ENCODE measurements at regions not wholly inside any gene's neighbourhood (a gene's known extent, or its start where the extent isn't known, plus 50 kb on each side); places are given as distances from the start of the nearest gene placed in this dataset.

- TF ChIP-seq POLR2AphosphoS5 (IDR thresholded peaks at IDR 0.05; ENCODE audit: low read depth) (no peak), CTCF (IDR thresholded peaks at IDR 0.05; ENCODE audit: insufficient read depth, low read length) (no peak), SPI1 (IDR thresholded peaks at IDR 0.05; ENCODE audit: borderline replicate concordance, low read depth) (no peak), GABPA (IDR thresholded peaks at IDR 0.05; ENCODE audit: low read depth) (no peak), REST (IDR thresholded peaks at IDR 0.05; ENCODE audit: insufficient replicate concordance, low read depth) (no peak)
These were observed 117.4 kb downstream of the EFHB start for GRCh38 chr3:19816631-19817030.
